Rectal smooth muscle tissue (tissue), 1 donor: ENCODE measurements at regions not wholly inside any gene's neighbourhood (a gene's known extent, or its start where the extent isn't known, plus 50 kb on each side); places are given as distances from the start of the nearest gene placed in this dataset.
"Not testable (repeated sequence)": the region's sequence is repeated elsewhere in the genome, so short reads cannot be mapped to it uniquely, and the experiment has no call there.

Source experiments
- H3K27ac ChIP-seq: one replicate; pipeline ENCODE4 v1.7.0; 2013; ENCODE audit warnings: low read depth, low read length, inconsistent platforms
- H3K27me3 ChIP-seq: one replicate; pipeline ENCODE4 v1.7.0; 2013; ENCODE audit warnings: low read length; ENCODE audit not compliant: control insufficient read depth, insufficient read depth
- H3K36me3 ChIP-seq: one replicate; pipeline ENCODE4 v1.7.0; 2013; ENCODE audit warnings: low read length; ENCODE audit not compliant: control insufficient read depth, insufficient read depth
- H3K4me1 ChIP-seq: one replicate; pipeline ENCODE4 v1.7.0; 2013; ENCODE audit warnings: low read length; ENCODE audit not compliant: control insufficient read depth, insufficient read depth
- H3K4me3 ChIP-seq: one replicate; pipeline ENCODE4 v1.7.0; 2013; ENCODE audit warnings: low read length
- H3K9ac ChIP-seq: one replicate; pipeline ENCODE4 v1.7.0; 2013; ENCODE audit warnings: low read length

DNA sequence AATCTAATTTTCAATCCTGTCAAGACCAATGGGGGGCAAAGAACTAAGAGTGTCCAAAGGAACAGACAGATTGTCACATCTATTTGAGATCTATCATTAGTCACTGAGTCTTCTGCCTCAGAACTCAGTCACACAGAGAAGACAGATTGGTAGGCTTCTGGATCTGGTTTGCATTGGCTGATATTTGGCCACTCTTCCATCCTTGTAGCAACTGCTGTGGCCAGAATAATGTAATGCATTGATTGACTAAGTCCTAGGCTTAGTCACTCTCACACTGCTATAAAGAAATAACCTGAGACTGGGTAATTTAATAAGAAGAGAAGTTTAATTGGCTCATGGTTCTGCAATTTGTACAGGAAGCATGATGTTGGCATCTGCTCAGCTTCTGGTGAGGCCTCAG, 458.5 kb downstream of the ACTL7B start:
- H3K36me3 ChIP-seq = no peaks in the 10 kb centered on the region
- no peak overlapping the region for H3K9ac ChIP-seq
- H3K27me3 ChIP-seq = no peaks in the 10 kb centered on the region
- no peaks in the 10 kb centered on the region for H3K4me1 ChIP-seq
- no peak overlapping the region for H3K4me3 ChIP-seq
- H3K27ac ChIP-seq = no peak overlapping the region

DNA sequence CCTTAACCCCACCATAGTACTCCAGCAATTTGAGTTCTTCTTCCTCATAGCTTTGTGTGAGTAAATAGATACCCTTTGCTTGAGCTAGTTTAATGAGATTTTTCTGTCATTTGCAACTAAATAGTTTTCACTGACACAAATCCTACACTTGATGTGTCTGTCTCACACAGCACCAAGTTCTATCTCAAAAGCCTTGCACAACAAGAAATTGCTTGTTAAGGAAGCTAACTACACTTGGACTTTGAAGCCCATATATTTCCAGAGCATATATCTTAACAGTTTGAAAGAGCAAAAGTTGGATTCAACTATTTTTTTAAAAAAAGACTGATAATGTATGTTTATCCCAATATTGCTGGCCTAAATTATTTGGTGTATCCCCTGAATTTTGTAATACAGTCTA, 459.2 kb downstream of the ACTL7B start:
- Histone ChIP-seq H3K9ac (no peak overlapping the region), H3K27me3 (no peaks in the 10 kb centered on the region), H3K36me3 (no peaks in the 10 kb centered on the region), H3K27ac (no peak overlapping the region), H3K4me1 (no peaks in the 10 kb centered on the region), H3K4me3 (no peak overlapping the region)

DNA sequence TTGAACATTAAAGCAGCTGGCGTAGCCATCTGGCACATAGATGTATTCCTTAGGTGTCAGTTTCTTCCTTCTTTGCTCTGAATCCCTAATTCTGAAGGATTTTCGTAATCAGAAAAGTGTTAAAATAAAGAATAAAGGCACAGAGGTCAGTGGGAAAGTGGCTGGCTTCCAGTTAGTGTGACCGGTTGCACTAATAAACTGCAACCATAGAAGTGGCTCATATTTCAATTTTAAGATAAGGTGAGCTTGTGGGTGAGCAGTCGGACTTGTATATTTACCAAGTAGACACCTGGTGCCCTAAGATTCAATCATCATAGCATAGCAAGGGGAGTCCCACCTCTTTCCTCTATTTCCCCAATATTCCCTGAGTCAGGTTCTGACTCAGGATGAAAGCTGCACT, 459.6 kb downstream of the ACTL7B start:
- H3K4me1 ChIP-seq = no peaks in the 10 kb centered on the region
- no peaks in the 10 kb centered on the region for H3K27me3 ChIP-seq
- no peaks in the 10 kb centered on the region for H3K36me3 ChIP-seq
- H3K9ac ChIP-seq = no peak overlapping the region
- no peak overlapping the region for H3K27ac ChIP-seq
- no peak overlapping the region for H3K4me3 ChIP-seq

DNA sequence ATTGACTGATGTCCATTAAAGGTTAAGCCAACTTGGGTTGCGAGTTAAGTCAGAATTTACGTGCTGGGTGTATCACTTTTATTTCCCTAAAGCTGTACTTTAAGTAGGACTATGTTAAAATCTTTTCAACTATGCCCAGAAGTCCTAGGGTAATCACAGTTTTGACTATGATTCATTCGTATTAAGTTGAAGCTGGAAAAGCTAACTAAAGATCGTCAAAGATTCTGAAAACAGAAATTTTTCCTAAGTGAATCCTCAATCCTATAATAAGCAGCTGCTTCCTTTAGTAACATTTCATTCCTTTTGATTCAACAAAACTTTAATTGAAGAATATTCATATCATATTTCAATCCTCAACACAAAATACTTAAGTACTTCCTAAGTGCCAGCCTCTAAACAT, 460.4 kb downstream of the ACTL7B start:
- Histone ChIP-seq H3K27ac (no peak overlapping the region), H3K4me3 (no peak overlapping the region), H3K4me1 (no peaks in the 10 kb centered on the region), H3K27me3 (no peaks in the 10 kb centered on the region), H3K36me3 (no peaks in the 10 kb centered on the region), H3K9ac (no peak overlapping the region)

DNA sequence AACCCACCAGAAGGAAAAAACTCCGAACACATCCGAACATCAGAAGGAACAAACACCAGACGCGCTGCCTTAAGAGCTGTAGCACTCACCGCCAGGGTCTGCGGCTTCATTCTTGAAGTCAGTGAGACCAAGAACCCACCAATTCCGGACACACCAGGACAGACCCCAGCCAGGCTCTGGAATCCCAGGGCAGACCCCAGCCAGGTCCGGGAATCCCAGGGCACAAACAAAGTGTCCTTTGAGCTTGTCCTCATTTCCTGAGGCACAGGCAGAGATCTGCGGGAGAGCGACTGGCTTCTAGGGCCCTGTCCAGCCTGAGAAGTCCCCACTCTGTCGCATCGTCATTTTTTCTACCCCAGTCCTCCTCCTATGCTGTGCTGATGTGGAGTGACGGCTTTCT, 461.1 kb downstream of the ACTL7B start:
- no peak overlapping the region for H3K27ac ChIP-seq
- H3K36me3 ChIP-seq = no peaks in the 10 kb centered on the region
- no peak overlapping the region for H3K4me3 ChIP-seq
- H3K27me3 ChIP-seq = no peaks in the 10 kb centered on the region
- H3K9ac ChIP-seq = no peak overlapping the region
- no peaks in the 10 kb centered on the region for H3K4me1 ChIP-seq

DNA sequence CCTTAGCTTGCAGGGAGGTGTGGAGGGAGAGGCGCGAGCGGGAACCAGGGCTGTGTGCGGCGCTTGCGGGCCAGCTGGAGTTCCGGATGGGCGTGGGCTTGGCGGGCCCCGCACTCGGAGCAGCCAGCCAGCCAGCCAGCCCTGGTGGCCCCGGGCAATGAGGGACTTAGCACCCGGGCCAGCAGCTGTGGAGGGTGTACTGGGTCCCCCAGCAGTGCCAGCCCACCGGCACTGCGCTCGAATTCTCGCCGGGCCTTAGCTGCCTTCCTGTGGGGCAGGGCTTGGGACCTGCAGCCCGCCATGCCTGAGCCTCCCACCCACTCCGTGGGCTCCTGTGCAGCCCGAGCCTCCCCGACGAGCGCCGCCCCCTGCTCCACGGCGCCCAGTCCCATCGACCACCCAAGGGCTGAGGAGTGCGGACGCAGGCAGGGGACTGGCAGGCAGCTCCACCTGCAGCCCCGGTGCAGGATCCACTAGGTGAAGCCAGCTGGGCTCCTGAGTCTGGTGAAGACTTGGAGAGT, 462.2 kb downstream of the ACTL7B start:
- not testable (repeated sequence) for H3K36me3 ChIP-seq, H3K4me3 ChIP-seq, H3K9ac ChIP-seq, H3K4me1 ChIP-seq, H3K27ac ChIP-seq, H3K27me3 ChIP-seq

DNA sequence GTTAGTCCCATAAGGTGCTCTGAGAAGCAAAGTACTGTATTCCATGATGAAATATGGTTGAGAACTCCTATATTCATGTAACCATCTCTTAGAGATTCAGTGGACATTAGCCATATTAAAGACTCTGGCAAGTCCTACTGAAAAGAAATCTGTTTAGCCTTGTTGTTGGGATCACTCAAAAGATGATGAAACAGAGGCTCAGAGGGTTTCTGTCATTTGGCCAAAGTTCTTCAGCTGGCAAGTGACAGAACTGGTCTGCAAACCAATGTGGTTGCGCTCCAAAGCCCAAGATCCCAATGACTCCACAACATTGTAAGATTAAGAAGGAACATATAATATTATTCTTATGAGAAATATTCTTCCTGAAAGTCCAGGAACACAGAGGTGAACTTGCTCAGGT, 462.9 kb downstream of the ACTL7B start:
- Histone ChIP-seq H3K4me3 (no peak overlapping the region), H3K36me3 (no peaks in the 10 kb centered on the region), H3K4me1 (no peaks in the 10 kb centered on the region), H3K27me3 (no peaks in the 10 kb centered on the region), H3K9ac (no peak overlapping the region), H3K27ac (no peak overlapping the region)

DNA sequence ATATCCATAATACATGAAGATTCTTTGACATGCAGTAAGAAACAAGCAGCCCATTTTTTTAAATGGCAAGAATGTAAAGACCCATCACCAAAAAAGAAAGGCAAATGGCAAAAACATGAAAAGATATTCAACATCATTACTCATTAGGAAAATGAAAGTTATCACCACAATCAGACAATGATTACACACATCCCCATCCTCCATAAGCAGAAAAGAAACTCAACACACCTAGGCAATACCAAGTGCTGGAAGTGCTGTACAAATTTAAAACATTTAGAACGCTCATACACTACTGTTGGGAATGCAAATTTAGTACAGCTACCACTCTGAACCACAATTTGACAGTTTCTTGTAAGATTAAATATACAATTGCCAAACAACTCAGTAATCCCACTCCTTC, 466.7 kb downstream of the ACTL7B start:
- Histone ChIP-seq H3K9ac (no peak overlapping the region), H3K36me3 (no peaks in the 10 kb centered on the region), H3K27ac (no peak overlapping the region), H3K4me3 (no peak overlapping the region), H3K27me3 (no peaks in the 10 kb centered on the region), H3K4me1 (no peaks in the 10 kb centered on the region)

DNA sequence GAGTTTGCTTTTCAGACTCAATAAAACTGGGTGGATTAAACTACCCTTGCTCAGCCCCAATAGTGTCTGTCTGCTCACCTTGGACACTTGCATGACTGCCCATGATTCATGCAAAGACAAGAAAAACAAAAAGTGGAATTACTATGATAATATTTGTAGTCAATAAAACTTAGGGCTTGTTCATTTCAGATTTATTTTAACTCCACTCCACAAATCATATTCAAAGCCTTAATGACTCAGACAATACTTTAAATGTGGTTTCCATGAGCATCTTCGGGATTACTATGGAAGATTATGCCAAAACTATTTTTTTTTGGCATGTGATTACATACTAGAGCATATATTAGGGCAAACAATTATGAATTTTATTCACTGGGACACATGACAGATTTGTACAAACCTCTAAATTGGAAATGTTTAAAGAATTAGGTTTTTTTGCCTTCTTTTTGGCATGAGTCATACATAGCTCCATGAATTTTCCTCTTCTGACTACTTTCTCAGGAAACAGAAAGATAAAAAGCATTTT, 468.9 kb downstream of the ACTL7B start:
- Histone ChIP-seq H3K36me3 (no peaks in the 10 kb centered on the region), H3K9ac (no peak overlapping the region), H3K27me3 (no peaks in the 10 kb centered on the region), H3K27ac (no peak overlapping the region), H3K4me1 (no peaks in the 10 kb centered on the region), H3K4me3 (no peak overlapping the region)

DNA sequence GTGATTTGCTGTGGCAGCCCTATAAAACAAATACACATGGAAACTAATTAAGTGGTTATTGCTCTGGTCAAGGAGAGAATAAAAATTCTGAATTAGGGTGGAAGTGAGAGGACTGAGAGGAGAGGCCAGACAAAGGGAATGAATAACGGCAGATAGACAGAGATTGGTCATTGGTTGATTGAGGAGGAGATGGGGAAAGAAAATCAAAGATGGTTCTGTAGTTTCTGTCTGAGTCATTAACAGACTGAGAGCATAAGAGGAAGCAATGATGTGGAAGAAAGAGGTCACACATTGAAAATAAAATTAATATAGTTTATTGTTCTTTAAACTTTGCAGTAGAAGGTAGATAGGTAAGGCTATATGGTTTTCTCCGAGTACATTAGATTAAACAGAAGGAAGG, 469.8 kb downstream of the ACTL7B start:
- H3K27me3 ChIP-seq = no peaks in the 10 kb centered on the region
- no peaks in the 10 kb centered on the region for H3K36me3 ChIP-seq
- no peaks in the 10 kb centered on the region for H3K4me1 ChIP-seq
- no peak overlapping the region for H3K9ac ChIP-seq
- H3K4me3 ChIP-seq = no peak overlapping the region
- no peak overlapping the region for H3K27ac ChIP-seq

DNA sequence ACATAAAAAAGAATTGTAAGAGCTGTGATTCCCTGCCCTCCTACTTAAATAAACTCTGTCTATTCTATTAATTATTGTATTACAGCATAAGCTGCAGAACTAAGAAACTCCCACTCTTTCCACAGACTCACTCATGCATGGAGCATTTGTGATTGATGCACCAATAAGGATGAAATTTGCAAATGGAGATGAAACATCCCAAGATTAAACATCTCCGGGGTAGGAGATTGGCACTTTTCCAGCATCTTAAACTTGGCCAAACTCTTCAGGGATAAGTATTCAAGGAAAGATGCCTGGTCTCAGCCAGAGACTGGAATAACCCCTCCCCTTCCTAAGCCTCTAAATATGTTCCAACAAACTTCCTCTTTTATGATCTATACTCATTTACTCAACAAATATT, 472.0 kb downstream of the ACTL7B start:
- H3K27ac ChIP-seq = no peak overlapping the region
- no peak overlapping the region for H3K9ac ChIP-seq
- no peaks in the 10 kb centered on the region for H3K36me3 ChIP-seq
- no peaks in the 10 kb centered on the region for H3K4me1 ChIP-seq
- H3K4me3 ChIP-seq = no peak overlapping the region
- H3K27me3 ChIP-seq = no peaks in the 10 kb centered on the region

DNA sequence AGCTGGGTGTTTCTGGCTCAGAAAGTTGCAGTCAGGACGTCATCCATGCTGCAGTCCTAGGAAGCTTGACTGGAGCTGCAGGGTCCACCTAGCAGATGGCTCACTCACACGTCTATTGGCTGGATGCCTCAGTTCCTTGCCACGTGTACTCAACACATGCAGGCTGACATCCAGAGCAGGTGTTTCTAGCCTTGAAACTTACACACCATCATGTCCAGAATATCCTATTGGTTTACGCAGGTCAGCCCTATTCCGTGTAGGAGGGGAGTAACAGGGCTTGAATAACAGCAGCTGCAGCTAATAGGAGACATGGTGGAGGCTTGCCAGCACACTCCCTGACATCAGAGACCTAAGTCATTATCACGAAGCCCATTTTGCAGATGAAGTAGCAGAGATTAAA, 473.5 kb downstream of the ACTL7B start:
- no peak overlapping the region for H3K9ac ChIP-seq
- H3K27ac ChIP-seq = no peak overlapping the region
- no peaks in the 10 kb centered on the region for H3K27me3 ChIP-seq
- no peaks in the 10 kb centered on the region for H3K4me1 ChIP-seq
- H3K36me3 ChIP-seq = no peaks in the 10 kb centered on the region
- H3K4me3 ChIP-seq = no peak overlapping the region

DNA sequence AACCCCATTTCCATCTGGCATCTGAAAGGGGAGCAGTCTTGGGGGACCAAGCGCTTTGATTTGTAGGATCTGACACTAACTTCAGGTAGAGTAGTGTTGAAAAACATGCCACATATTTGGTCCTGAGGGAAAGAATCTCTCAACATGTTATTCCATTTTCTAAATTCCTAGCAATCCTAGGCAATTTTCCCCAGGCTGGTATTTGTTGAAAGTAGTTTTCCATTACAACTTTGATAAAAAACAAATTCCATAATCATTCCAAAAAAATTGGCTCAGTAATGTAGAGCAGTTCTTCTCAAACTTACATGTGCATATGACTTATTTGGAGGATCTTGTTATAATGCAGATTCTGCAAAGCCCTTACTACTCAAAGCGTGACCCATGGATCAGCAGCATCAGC, 477.9 kb downstream of the ACTL7B start:
- Histone ChIP-seq H3K4me3 (no peak overlapping the region), H3K36me3 (no peaks in the 10 kb centered on the region), H3K4me1 (no peaks in the 10 kb centered on the region), H3K9ac (no peak overlapping the region), H3K27ac (no peak overlapping the region), H3K27me3 (no peaks in the 10 kb centered on the region)
